Esophagus squamous epithelium (tissue), 4 donors: ENCODE measurements at regions not wholly inside any gene's neighbourhood (a gene's known extent, or its start where the extent isn't known, plus 50 kb on each side); places are given as distances from the start of the nearest gene placed in this dataset.

Experiments
- POLR2A ChIP-seq, 4 donors: fragments of 450-650 bp; IDR thresholded peaks; one replicate each; pipeline ENCODE4 v1.6.1; 2017; ENCODE audit warnings: antibody characterized with exemption in 4 of 4, mild to moderate bottlenecking in 4 of 4, moderate library complexity in 3 of 4
- TF ChIP-seq, protein P1 (sequence below), 6 experiments: fragments of 450-650 bp in 4 of 6; fragments of 200-600 bp in 2 of 6; sonication (generic) in 2 of 6; IDR thresholded peaks; one replicate each; pipeline ENCODE4 v1.5.1; 2016 to 2019; ENCODE audit warnings: antibody characterized with exemption in 6 of 6, mild to moderate bottlenecking in 4 of 6, moderate library complexity in 4 of 6

DNA sequence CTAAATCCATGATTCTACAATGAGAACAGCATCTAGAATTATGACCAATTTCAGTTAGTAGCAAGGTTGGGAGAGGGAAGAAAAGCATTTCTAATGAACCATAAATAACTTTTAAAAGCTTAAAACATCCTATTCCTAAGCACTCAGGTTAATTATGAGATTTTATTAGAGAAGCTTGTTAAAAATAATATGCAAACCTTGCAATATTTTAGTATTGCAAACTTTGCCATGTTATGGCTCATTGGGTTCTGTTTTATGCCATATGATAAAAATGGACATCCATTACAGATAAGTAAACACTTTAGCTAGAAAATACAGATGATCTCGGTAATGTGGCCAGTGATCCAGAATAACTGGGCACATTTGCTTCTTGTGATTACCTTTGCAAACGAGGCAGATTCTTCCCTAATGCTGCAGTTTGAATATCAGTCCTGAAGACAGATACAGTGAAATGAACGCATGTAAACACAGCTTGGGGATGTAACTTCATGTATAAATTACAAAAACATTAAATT is 447.0 kb downstream of the PLK2 start:
- TF ChIP-seq, protein P1, sequence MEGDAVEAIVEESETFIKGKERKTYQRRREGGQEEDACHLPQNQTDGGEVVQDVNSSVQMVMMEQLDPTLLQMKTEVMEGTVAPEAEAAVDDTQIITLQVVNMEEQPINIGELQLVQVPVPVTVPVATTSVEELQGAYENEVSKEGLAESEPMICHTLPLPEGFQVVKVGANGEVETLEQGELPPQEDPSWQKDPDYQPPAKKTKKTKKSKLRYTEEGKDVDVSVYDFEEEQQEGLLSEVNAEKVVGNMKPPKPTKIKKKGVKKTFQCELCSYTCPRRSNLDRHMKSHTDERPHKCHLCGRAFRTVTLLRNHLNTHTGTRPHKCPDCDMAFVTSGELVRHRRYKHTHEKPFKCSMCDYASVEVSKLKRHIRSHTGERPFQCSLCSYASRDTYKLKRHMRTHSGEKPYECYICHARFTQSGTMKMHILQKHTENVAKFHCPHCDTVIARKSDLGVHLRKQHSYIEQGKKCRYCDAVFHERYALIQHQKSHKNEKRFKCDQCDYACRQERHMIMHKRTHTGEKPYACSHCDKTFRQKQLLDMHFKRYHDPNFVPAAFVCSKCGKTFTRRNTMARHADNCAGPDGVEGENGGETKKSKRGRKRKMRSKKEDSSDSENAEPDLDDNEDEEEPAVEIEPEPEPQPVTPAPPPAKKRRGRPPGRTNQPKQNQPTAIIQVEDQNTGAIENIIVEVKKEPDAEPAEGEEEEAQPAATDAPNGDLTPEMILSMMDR (IDR thresholded peaks at IDR 0.05): no peak
- no peak for TF ChIP-seq POLR2A (IDR thresholded peaks at IDR 0.05)
